ENCODE measurements at regions not wholly inside any gene's neighbourhood (a gene's known extent, or its start where the extent isn't known, plus 50 kb on each side); places are given as distances from the start of the nearest gene placed in this dataset.

GRCh38 chr16:86452451-86452850 is 57.9 kb upstream of the FOXF1 start:
- TF ChIP-seq POLR2A (IDR thresholded peaks at IDR 0.05) = no peak
- TF ChIP-seq, protein P1, sequence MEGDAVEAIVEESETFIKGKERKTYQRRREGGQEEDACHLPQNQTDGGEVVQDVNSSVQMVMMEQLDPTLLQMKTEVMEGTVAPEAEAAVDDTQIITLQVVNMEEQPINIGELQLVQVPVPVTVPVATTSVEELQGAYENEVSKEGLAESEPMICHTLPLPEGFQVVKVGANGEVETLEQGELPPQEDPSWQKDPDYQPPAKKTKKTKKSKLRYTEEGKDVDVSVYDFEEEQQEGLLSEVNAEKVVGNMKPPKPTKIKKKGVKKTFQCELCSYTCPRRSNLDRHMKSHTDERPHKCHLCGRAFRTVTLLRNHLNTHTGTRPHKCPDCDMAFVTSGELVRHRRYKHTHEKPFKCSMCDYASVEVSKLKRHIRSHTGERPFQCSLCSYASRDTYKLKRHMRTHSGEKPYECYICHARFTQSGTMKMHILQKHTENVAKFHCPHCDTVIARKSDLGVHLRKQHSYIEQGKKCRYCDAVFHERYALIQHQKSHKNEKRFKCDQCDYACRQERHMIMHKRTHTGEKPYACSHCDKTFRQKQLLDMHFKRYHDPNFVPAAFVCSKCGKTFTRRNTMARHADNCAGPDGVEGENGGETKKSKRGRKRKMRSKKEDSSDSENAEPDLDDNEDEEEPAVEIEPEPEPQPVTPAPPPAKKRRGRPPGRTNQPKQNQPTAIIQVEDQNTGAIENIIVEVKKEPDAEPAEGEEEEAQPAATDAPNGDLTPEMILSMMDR (IDR thresholded peaks at IDR 0.05) = no peak
